SK-N-SH (cell line): ENCODE measurements at regions not wholly inside any gene's neighbourhood (a gene's known extent, or its start where the extent isn't known, plus 50 kb on each side); places are given as distances from the start of the nearest gene placed in this dataset.

Experiments used
- CTCF ChIA-PET: fragments of 300-600, 350-600 bp; formaldehyde crosslinking; extraction: SDS; loops from one replicate; lab custom pipeline; 2021; lab: Yijun Ruan, JAX
- POLR2A ChIA-PET: fragments of 350-600 bp; sonication (Branson Sonifier 250); formaldehyde crosslinking; extraction: SDS; loops from one replicate; lab custom pipeline; 2020; ENCODE audit warnings: antibody characterized with exemption, inconsistent platforms; lab: Yijun Ruan, JAX
- DNase-seq: peaks from one replicate; pipeline ENCODE4 v3.0.0; 2012
- H2AFZ ChIP-seq: fragments of 200-600 bp; sonication (generic); 2 replicates; pipeline ENCODE4 v1.8.1; 2016; ENCODE audit warnings: antibody characterized with exemption, mild to moderate bottlenecking, low read depth
- H3F3A ChIP-seq: fragments of 200-600 bp; sonication (generic); replicated peaks from 2 replicates; pipeline ENCODE3; 2016; ENCODE audit warnings: antibody characterized with exemption, mild to moderate bottlenecking; ENCODE audit not compliant: insufficient read depth
- H3K27ac ChIP-seq, 2 experiments: fragments of 200-500 bp in 1 of 2; fragments of 200-600 bp in 1 of 2; sonication (Bioruptor generic) in 1 of 2; sonication (generic), shearing (Covaris generic) in 1 of 2; 2 replicates each; pipeline versions ENCODE4 v1.5.1 to v1.6.1; 2014 to 2016; ENCODE audit warnings: low read depth in 2 of 2, inconsistent platforms in 1 of 2, low read length in 1 of 2, mild to moderate bottlenecking in 1 of 2, mixed read lengths in 1 of 2
- H3K27me3 ChIP-seq: fragments of 200-600 bp; sonication (generic), shearing (Covaris generic); 2 replicates; pipeline ENCODE4 v1.6.1; 2016; ENCODE audit warnings: mixed run types; ENCODE audit not compliant: insufficient read depth
- H3K36me3 ChIP-seq, 2 experiments: fragments of 200-500 bp in 1 of 2; fragments of 200-600 bp in 1 of 2; sonication (Bioruptor generic) in 1 of 2; sonication (generic) in 1 of 2; replicated peaks in 1 of 2; 2 replicates each; pipeline versions ENCODE3 to v1.5.1; 2014 to 2016; ENCODE audit warnings: low read length in 1 of 2, mild to moderate bottlenecking in 1 of 2; ENCODE audit not compliant: insufficient read depth in 2 of 2, control insufficient read depth in 1 of 2
- H3K4me1 ChIP-seq, 2 experiments: fragments of 200-500 bp in 1 of 2; fragments of 200-600 bp in 1 of 2; sonication (Bioruptor generic) in 1 of 2; sonication (generic), shearing (Covaris generic) in 1 of 2; 2 replicates each; pipeline versions ENCODE4 v1.5.1 to v1.6.1; 2014 to 2016; ENCODE audit warnings: low read depth in 1 of 2, low read length in 1 of 2, mixed run types in 1 of 2; ENCODE audit not compliant: insufficient read depth in 2 of 2, control insufficient read depth in 1 of 2
- H3K4me2 ChIP-seq: fragments of 200-600 bp; sonication (generic), shearing (Covaris generic); 2 replicates; pipeline ENCODE4 v1.6.1; 2017; ENCODE audit warnings: mixed run types
- H3K4me3 ChIP-seq, 2 experiments: fragments of 200-500 bp in 1 of 2; fragments of 200-600 bp in 1 of 2; sonication (Bioruptor generic) in 1 of 2; sonication (generic), shearing (Covaris generic) in 1 of 2; 2 replicates each; pipeline versions ENCODE4 v1.5.1 to v1.8.1; 2014 to 2016; ENCODE audit warnings: low read depth in 2 of 2, inconsistent platforms in 1 of 2, low read length in 1 of 2, mild to moderate bottlenecking in 1 of 2, mixed read lengths in 1 of 2, moderate library complexity in 1 of 2
- H3K79me2 ChIP-seq: fragments of 200-600 bp; sonication (generic); 2 replicates; pipeline ENCODE4 v1.8.1; 2017; ENCODE audit warnings: mild to moderate bottlenecking; ENCODE audit not compliant: insufficient read depth
- H3K9ac ChIP-seq: fragments of 200-600 bp; sonication (generic); 2 replicates; pipeline ENCODE4 v1.6.1; 2017; ENCODE audit warnings: mixed run types
- H3K9me2 ChIP-seq: fragments of 200-600 bp; sonication (generic); 2 replicates; pipeline ENCODE4 v1.6.1; 2017; ENCODE audit warnings: mixed run types
- H3K9me3 ChIP-seq: fragments of 200-600 bp; sonication (generic); 2 replicates; pipeline ENCODE4 v1.6.1; 2017; ENCODE audit warnings: mixed run types, mild to moderate bottlenecking, moderate library complexity
- H4K20me1 ChIP-seq: fragments of 200-600 bp; sonication (generic); 2 replicates; pipeline ENCODE4 v1.6.1; 2017; ENCODE audit warnings: mild to moderate bottlenecking, mixed run types; ENCODE audit not compliant: insufficient read depth
- CTCF ChIP-seq: fragments of 200-600 bp; sonication (generic); IDR thresholded peaks from 2 replicates; pipeline ENCODE4 v1.6.1; 2017; ENCODE audit warnings: antibody characterized with exemption, mild to moderate bottlenecking, moderate library complexity
- FOSL2 ChIP-seq: IDR thresholded peaks from 2 replicates; pipeline ENCODE4 v1.4.0; 2012; ENCODE audit warnings: low read depth, mild to moderate bottlenecking, moderate library complexity, borderline replicate concordance
- GABPA ChIP-seq: IDR thresholded peaks from 2 replicates; pipeline ENCODE4 v1.4.0; 2012; ENCODE audit warnings: low read depth, mild to moderate bottlenecking
- GATA2 ChIP-seq: sonication (generic); formaldehyde crosslinking; IDR thresholded peaks from 2 replicates; pipeline ENCODE4 v1.5.0; 2020; ENCODE audit warnings: mild to moderate bottlenecking, missing genetic modification reagents
- MAX ChIP-seq: IDR thresholded peaks from 2 replicates; pipeline ENCODE4 v1.4.0; 2012; ENCODE audit warnings: low read depth
- MEF2A ChIP-seq: IDR thresholded peaks from 2 replicates; pipeline ENCODE4 v1.4.0; 2012; ENCODE audit warnings: low read depth, borderline replicate concordance
- NFIC ChIP-seq: IDR thresholded peaks from 2 replicates; pipeline ENCODE4 v1.4.0; 2012; ENCODE audit warnings: borderline replicate concordance
- NRF1 ChIP-seq: IDR thresholded peaks from 2 replicates; pipeline ENCODE4 v1.6.1; 2012; ENCODE audit warnings: low read depth, mild to moderate bottlenecking, low read length
- PBX3 ChIP-seq: IDR thresholded peaks from 2 replicates; pipeline ENCODE4; 2012
- POLR2AphosphoS5 ChIP-seq: IDR thresholded peaks from 2 replicates; pipeline ENCODE4 v1.6.1; 2012; ENCODE audit warnings: low read depth, low read length
- RAD21 ChIP-seq: IDR thresholded peaks from 2 replicates; pipeline ENCODE4 v1.6.1; 2012; ENCODE audit warnings: mild to moderate bottlenecking, low read length
- REST ChIP-seq: IDR thresholded peaks from 2 replicates; pipeline ENCODE4 v1.6.1; 2012; ENCODE audit warnings: mild to moderate bottlenecking, low read depth, low read length, moderate library complexity
- RFX5 ChIP-seq: IDR thresholded peaks from 2 replicates; pipeline ENCODE4 v1.6.1; 2012; ENCODE audit warnings: mild to moderate bottlenecking, improper control_type of control experiment, low read length
- SIN3A ChIP-seq: IDR thresholded peaks from 2 replicates; pipeline ENCODE4 v1.6.1; 2012; ENCODE audit warnings: low read depth, mild to moderate bottlenecking, low read length, moderate library complexity, borderline replicate concordance
- TCF12 ChIP-seq: IDR thresholded peaks from 2 replicates; pipeline ENCODE4 v1.4.0; 2012
- YY1 ChIP-seq: IDR thresholded peaks from 2 replicates; pipeline ENCODE4 v1.4.0; 2012; ENCODE audit warnings: low read depth, mild to moderate bottlenecking
- WGBS: methylation state at CpG from one replicate; pipeline ENCODE4 v1.1.6; 2017; ENCODE audit warnings: low lambda C conversion rate; 5-methylcytosine and 5-hydroxymethylcytosine counted together

- TF ChIP-seq MAX (no peak), GABPA (no peak), MEF2A (no peak), RAD21 (no peak), FOSL2 (no peak), RFX5 (no peak), NFIC (no peak), PBX3 (no peak)
Observed at GRCh38 chr7:159271781-159272180, 127.1 kb upstream of the VIPR2 start (continued).

- H3F3A ChIP-seq: no peaks in the 10 kb centered on the region
- H3K4me1 ChIP-seq: no peaks in the 10 kb centered on the region; a peak in 1 of 4 replicates
- no peak overlapping the region for H3K4me2 ChIP-seq
- ChIA-PET POLR2A (no interaction called here), CTCF (no interaction called here)
- no peaks in the 10 kb centered on the region for H3K36me3 ChIP-seq
- no peaks in the 10 kb centered on the region for H3K27me3 ChIP-seq
- H3K27ac ChIP-seq: no peak overlapping the region
- H3K9me3 ChIP-seq: peaks cover 20% of the 10 kb centered on the region; the same call in 1 of the 2 replicates
- no peaks in the 10 kb centered on the region for H3K9me2 ChIP-seq
- H2AFZ ChIP-seq: no peak overlapping the region
- H4K20me1 ChIP-seq: no peaks in the 10 kb centered on the region
- no peak overlapping the region for H3K4me3 ChIP-seq
- TF ChIP-seq TCF12 (no peak), GATA2 (CRISPR knock-in tag) (no peak), NFIC (no peak), RFX5 (no peak), SIN3A (no peak), CTCF (no peak), NRF1 (no peak), REST (no peak), YY1 (no peak), POLR2AphosphoS5 (no peak)
- 44% methylated on average over 3 of the region's 3 CpGs for WGBS
- H3K79me2 ChIP-seq: no peaks in the 10 kb centered on the region
- DNase-seq: no peak
- H3K9ac ChIP-seq: no peak overlapping the region
Observed at GRCh38 chr7:159269745-159270144, 125.1 kb upstream of the VIPR2 start.
